EH (cell line): ENCODE measurements at regions not wholly inside any gene's neighbourhood (a gene's known extent, or its start where the extent isn't known, plus 50 kb on each side); places are given as distances from the start of the nearest gene placed in this dataset.

Experiments
- DNase-seq: peaks from one replicate; pipeline ENCODE4 v3.0.0-alpha.2; 2015; ENCODE audit warnings: low read depth

- DNase-seq: peak; percentile 42
These were observed 119.2 kb downstream of the EFNB1 start for GRCh38 chrX:68947882-68948605.

- DNase-seq: peak; percentile 37
These were observed 116.9 kb downstream of the EFNB1 start for GRCh38 chrX:68945603-68946228.

DNA sequence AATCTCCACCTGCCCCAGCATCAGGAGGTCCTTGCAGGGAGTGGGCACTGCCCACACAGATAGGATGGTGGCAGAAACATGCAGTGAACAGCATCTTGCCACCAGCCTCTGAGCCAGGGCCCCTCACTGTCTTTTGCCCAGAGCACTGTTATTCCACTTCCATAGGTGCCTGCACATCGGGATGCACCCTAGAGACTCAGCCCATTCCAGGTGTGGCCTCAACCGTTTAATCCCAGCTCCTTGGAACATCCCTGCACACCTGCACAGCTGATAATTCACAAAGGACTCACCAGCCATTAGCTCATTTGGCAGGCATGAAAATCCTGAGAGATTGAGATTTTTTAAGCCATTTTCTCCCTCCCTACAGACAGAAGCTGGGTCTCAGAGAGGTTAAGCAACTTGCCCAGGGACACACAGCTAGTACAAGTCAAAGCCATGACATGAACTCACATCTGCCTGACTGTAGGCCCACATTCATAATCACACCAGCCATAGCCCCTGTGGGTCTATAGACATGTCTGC, 116.3 kb downstream of the EFNB1 start:
- DNase-seq: no peak

- no peak for DNase-seq
These were observed 115.4 kb downstream of the EFNB1 start for GRCh38 chrX:68944211-68944610.

DNA sequence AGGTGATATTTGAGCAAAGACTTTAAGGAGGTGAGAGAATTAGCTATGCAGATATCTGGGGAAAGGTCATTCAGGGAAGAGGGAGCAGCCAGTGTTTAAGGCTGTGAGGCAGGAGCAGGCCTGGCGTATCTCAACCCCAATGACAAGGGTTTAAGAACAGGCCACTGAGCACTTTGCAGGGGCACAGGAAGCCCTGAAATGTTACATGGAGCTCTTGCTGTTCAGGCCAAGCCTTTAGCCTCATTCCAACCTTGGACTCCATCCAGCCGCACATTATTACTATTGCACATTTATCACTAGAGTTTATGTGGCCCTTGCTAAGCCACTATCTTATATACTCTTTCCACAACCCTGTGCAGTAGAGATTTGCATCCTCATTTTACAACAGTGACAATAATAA, 114.0 kb downstream of the EFNB1 start:
- DNase-seq: no peak

- DNase-seq: no peak
These were observed 113.3 kb downstream of the EFNB1 start for GRCh38 chrX:68942104-68942503.

DNA sequence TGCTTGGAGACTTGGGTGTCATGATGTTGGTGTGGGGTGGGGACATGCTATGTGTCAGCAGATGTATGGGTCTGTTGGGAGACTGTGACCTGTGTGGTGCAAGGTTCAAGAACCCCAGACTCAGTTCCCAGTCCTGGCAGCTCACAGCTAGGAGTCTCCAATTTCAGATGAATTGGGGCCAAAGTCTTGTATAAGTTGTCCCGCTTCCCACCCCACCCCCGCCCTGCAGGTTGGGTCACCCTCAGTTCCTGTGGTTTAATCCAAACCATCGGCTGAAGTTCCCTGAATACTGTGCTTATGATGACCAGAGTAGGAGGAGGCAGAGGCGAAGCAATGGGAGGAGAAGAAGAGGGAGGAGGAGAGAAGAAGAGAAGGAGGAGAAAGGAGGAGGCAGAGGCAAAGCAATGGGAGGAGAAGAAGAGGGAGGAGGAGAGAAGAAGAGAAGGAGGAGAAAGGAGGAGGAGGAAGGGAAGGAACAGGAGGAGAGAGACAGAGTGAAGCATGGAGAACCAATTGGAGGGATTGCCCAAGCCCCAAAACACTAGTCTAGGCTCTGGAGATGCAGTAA, 112.6 kb downstream of the EFNB1 start:
- DNase-seq: peak; percentile 7

- no peak for DNase-seq
These were observed 111.8 kb downstream of the EFNB1 start for GRCh38 chrX:68940601-68941000.

DNA sequence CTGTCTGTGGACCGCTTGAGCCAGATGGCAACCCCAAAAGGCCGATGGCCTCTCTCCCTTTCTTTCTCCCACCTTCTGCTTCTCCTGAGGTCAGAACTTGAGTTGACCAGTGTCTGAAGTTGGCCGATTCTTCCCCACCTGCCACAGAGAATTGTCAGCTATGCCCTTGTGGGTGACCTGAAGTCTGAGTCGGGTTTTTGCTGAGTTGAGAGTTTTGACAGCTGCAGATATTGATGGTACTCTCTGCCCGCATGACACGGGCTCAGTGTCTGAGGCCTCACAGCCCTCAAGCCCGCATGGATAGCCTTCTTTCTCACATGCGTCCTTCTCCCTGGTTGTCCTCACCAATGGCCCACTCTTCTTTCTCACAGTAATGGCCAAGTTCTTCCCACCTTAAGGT, 111.0 kb downstream of the EFNB1 start:
- no peak for DNase-seq

- peak; percentile 62 for DNase-seq
These were observed 109.6 kb downstream of the EFNB1 start for GRCh38 chrX:68938244-68939004.

GRCh38 chrX:68937581-68937980, 108.8 kb downstream of the EFNB1 start:
- no peak for DNase-seq

DNA sequence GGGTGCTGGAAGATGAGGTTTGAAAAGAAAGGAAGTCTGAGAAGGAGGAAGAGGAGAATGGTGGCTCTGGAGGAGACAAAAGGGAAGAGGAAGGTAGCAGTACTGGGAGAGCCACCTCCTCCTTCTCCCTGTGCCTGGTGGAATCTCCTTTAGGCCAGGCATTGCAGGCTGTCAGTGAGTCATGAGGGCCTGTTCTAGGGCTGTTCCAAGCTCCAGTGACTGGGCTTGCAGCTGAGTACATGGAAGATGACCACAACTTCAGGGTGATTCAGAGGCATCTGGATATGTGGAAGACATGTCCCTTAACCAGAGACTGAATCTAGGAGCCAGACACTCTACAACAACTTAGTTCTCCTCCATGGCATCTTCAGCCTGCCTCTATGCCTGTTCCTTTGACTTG, 107.8 kb downstream of the EFNB1 start:
- DNase-seq: peak; percentile 87

GRCh38 chrX:68936126-68936525, 107.3 kb downstream of the EFNB1 start:
- no peak for DNase-seq

- no peak for DNase-seq
These were observed 106.5 kb downstream of the EFNB1 start for GRCh38 chrX:68935362-68935761.

GRCh38 chrX:68934922-68935321, 106.1 kb downstream of the EFNB1 start:
- no peak for DNase-seq

DNA sequence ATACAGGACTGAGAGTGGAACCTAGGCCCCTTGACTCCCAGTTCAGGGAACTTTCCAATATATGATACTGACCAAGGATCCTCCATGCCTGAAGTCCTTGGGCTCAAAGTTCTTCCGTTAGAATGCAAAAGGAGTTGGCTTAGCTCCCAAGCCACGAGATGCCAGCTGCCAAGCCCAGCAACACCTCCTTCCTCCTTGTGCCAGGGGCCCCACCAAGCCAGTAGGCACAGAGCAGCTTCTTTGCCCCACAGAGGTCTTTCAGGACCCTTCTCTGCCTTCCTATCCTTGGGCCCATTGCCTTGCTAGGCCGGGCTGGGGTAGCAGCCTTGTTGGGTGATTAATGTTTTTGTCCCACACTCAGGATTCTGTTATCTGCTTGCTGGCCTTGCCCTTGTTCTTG, 105.6 kb downstream of the EFNB1 start:
- DNase-seq: no peak

GRCh38 chrX:68932611-68933010, 103.8 kb downstream of the EFNB1 start:
- no peak for DNase-seq

- no peak for DNase-seq
These were observed 102.5 kb downstream of the EFNB1 start for GRCh38 chrX:68931345-68931744.

GRCh38 chrX:68930542-68931317, 101.9 kb downstream of the EFNB1 start:
- DNase-seq: no peak

DNA sequence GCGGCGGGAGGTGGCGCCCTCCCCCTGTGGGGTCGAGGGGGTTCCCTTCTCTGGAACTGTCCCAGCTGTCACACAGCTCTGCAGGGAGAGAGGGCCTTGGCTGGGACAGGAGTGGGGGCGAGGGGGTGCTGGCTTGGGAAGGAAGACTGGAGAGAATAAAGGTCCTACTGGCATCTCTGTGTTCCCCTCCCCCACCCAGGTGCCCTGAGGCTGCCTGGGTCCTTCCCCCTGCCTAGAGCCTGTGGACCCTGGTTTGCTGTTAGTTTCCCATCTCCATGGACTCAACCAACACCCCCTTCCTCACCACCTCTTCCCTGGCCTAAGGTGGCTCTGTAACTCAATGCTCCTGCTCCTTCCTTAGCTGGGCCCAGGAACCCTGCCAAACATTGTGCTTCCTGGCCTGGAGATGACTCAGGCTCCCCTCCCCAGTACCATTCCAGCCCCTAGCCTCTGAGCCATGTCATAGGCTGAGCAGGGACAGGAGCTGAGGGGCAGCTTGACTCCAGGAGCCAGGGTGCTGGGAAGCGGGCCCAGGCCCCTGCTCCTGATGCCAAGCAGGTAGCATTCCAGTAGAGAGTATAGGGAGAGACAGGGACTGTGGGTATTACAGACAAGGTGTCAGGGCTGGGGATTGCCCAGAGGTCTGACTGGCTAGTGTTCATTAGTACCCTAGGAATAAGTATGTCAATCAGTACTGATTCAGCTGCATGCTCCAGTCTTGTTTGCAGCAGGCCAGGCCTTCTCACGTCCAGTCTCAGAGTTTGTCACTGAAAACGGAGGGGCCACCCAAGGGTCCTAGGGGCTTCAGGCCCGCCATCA, 100.7 kb downstream of the EFNB1 start:
- peak; percentile 81 for DNase-seq

- DNase-seq: no peak
These were observed 99.6 kb downstream of the EFNB1 start for GRCh38 chrX:68928401-68928800.
